ENCODE measurements at regions not wholly inside any gene's neighbourhood (a gene's known extent, or its start where the extent isn't known, plus 50 kb on each side); places are given as distances from the start of the nearest gene placed in this dataset.
"Not testable (repeated sequence)": the region's sequence is repeated elsewhere in the genome, so short reads cannot be mapped to it uniquely, and the experiment has no call there.

- FAIRE-seq, result no peak
Observed at GRCh38 chr18:1306641-1307040, 402.0 kb downstream of the ADCYAP1 start.

- FAIRE-seq, result no peak
Observed at GRCh38 chr18:1308686-1309085, 404.0 kb downstream of the ADCYAP1 start.

- FAIRE-seq, result no peak
Observed at GRCh38 chr18:1311376-1311775, 406.7 kb downstream of the ADCYAP1 start.

GRCh38 chr18:1335345-1335744 is 430.7 kb downstream of the ADCYAP1 start:
- not testable (repeated sequence) for FAIRE-seq

GRCh38 chr18:1350931-1351450 is 446.3 kb downstream of the ADCYAP1 start:
- no peak for FAIRE-seq

GRCh38 chr18:1353025-1353424 is 448.4 kb downstream of the ADCYAP1 start:
- FAIRE-seq, result no peak

GRCh38 chr18:1357724-1358123 is 453.1 kb downstream of the ADCYAP1 start:
- no peak for FAIRE-seq

GRCh38 chr18:1361936-1362335 is 457.3 kb downstream of the ADCYAP1 start:
- no peak for FAIRE-seq

- FAIRE-seq, result no peak
Observed at GRCh38 chr18:1370552-1370951, 465.9 kb downstream of the ADCYAP1 start.

GRCh38 chr18:1371724-1372123 is 467.1 kb downstream of the ADCYAP1 start:
- no peak for FAIRE-seq

GRCh38 chr18:1383465-1383864 is 478.8 kb downstream of the ADCYAP1 start:
- no peak for FAIRE-seq

GRCh38 chr18:1388468-1388867 is 483.8 kb downstream of the ADCYAP1 start:
- not testable (repeated sequence) for FAIRE-seq

GRCh38 chr18:1392046-1392445 is 487.4 kb downstream of the ADCYAP1 start:
- no peak for FAIRE-seq

GRCh38 chr18:1392865-1393734 is 488.4 kb downstream of the ADCYAP1 start:
- FAIRE-seq, result no peak

- FAIRE-seq, result no peak
Observed at GRCh38 chr18:1393929-1394328, 489.3 kb downstream of the ADCYAP1 start.

GRCh38 chr18:1394426-1394825 is 489.8 kb downstream of the ADCYAP1 start:
- FAIRE-seq, result no peak

- no peak for FAIRE-seq
Observed at GRCh38 chr18:1394966-1395365, 490.3 kb downstream of the ADCYAP1 start.

GRCh38 chr18:1408376-1408775 is 503.7 kb downstream of the ADCYAP1 start:
- no peak for FAIRE-seq

- no peak for FAIRE-seq
Observed at GRCh38 chr18:1412655-1413322, 508.1 kb downstream of the ADCYAP1 start.

GRCh38 chr18:1413323-1413675 is 508.6 kb downstream of the ADCYAP1 start:
- no peak for FAIRE-seq

GRCh38 chr18:1416074-1416473 is 511.4 kb downstream of the ADCYAP1 start:
- no peak for FAIRE-seq

- FAIRE-seq, result no peak
Observed at GRCh38 chr18:1421502-1421901, 516.8 kb downstream of the ADCYAP1 start.

GRCh38 chr18:1422634-1423033 is 518.0 kb downstream of the ADCYAP1 start:
- no peak for FAIRE-seq

GRCh38 chr18:1425679-1426078 is 521.0 kb downstream of the ADCYAP1 start:
- FAIRE-seq, result no peak

Measured in G401.6 (cell line).